Peyer's patch (tissue), 4 donors: ENCODE measurements at regions not wholly inside any gene's neighbourhood (a gene's known extent, or its start where the extent isn't known, plus 50 kb on each side); places are given as distances from the start of the nearest gene placed in this dataset.

Experiments
- POLR2A ChIP-seq, 2 donors: fragments of 450-650 bp; IDR thresholded peaks; one replicate each; pipeline ENCODE4 v1.5.1; 2017; ENCODE audit warnings: antibody characterized with exemption in 2 of 2, mild to moderate bottlenecking in 2 of 2, moderate library complexity in 2 of 2
- TF ChIP-seq, protein P1 (sequence below), 6 experiments: fragments of 450-650 bp in 4 of 6; fragments of 200-600 bp in 2 of 6; sonication (generic) in 1 of 6; IDR thresholded peaks; one replicate each; pipeline ENCODE4 v1.5.1; 2017 to 2019; ENCODE audit warnings: antibody characterized with exemption in 6 of 6, mild to moderate bottlenecking in 3 of 6, moderate library complexity in 1 of 6

DNA sequence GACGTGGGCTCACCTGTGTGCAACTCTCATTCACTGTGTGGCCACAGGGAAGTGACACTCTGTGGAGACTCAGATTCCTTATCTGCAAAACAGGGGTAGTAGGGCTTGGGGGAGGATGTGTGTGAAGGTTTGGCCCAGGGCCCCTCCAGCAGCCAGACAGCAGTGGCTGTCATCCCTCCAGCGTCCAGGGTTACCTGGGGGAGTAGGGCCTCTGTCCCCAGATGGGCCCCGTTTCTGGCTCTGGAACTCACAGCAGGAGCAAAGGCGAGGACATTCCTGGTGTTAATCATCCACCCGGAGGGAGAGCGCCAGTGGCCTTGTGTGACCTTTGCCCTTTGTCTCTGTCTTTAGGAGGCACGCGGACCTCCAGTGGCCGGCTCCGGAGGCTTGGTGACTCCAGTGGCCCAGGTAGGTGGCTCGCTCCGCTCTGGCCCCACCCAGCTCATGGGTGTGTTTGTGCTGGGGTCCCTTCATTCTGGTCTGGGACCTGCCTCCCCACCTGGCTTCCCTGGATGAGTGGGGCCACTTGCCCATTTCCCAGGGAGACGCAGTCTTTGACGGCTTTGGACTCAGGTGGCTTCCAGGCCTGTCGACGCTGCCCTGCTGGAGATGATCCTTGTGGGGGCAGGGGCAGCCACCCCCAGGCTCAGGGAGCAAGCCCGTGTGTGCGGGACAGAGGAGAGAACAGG is 166.2 kb downstream of the SEC14L1 start:
- TF ChIP-seq, protein P1, sequence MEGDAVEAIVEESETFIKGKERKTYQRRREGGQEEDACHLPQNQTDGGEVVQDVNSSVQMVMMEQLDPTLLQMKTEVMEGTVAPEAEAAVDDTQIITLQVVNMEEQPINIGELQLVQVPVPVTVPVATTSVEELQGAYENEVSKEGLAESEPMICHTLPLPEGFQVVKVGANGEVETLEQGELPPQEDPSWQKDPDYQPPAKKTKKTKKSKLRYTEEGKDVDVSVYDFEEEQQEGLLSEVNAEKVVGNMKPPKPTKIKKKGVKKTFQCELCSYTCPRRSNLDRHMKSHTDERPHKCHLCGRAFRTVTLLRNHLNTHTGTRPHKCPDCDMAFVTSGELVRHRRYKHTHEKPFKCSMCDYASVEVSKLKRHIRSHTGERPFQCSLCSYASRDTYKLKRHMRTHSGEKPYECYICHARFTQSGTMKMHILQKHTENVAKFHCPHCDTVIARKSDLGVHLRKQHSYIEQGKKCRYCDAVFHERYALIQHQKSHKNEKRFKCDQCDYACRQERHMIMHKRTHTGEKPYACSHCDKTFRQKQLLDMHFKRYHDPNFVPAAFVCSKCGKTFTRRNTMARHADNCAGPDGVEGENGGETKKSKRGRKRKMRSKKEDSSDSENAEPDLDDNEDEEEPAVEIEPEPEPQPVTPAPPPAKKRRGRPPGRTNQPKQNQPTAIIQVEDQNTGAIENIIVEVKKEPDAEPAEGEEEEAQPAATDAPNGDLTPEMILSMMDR (IDR thresholded peaks at IDR 0.05) = peak in 1 of 6 experiments; percentile 7
- no peak for TF ChIP-seq POLR2A (IDR thresholded peaks at IDR 0.05)
